IPS DF 4.7 (cell line): ENCODE measurements at regions not wholly inside any gene's neighbourhood (a gene's known extent, or its start where the extent isn't known, plus 50 kb on each side); places are given as distances from the start of the nearest gene placed in this dataset.
"Not testable (repeated sequence)": the region's sequence is repeated elsewhere in the genome, so short reads cannot be mapped to it uniquely, and the experiment has no call there.

ENCODE experiments used
- DNase-seq: peaks from one replicate; pipeline ENCODE4 v3.0.0-alpha.2; 2013; ENCODE audit warnings: low spot score; ENCODE audit errors: extremely low read depth

DNA sequence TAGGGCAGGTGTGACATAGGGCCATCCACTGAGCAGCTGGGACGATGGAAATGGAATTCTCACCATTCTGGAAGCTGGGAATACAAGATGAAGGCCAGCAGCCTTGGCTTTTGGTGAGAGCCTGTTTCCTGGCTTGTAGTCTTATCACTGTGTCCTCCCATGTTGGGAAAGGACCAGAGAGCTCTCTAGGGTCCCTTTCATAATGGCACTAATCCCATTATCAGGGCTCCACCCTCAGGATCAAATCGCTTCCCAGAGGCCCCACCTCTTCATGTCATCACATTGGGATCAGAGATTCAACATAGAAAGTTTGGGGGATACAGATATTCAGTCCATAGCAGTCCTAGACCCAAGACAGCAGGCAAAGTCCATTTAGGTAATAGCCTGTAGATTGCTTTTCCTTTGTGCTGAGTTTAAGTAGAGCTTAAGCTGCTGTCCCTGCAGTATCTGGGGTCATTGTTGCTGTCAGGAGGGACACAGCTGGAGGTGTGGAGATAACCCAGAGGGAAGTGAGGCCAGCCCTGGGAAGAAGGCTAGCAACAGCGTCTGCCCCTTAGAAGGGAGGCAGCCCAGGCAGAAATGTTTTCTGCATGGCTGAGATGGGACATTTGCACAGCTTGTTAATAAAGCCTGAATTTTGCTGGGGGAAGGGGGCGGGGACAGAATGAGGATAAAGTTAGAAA, 136.5 kb upstream of the GPR12 start:
- no peak for DNase-seq

DNA sequence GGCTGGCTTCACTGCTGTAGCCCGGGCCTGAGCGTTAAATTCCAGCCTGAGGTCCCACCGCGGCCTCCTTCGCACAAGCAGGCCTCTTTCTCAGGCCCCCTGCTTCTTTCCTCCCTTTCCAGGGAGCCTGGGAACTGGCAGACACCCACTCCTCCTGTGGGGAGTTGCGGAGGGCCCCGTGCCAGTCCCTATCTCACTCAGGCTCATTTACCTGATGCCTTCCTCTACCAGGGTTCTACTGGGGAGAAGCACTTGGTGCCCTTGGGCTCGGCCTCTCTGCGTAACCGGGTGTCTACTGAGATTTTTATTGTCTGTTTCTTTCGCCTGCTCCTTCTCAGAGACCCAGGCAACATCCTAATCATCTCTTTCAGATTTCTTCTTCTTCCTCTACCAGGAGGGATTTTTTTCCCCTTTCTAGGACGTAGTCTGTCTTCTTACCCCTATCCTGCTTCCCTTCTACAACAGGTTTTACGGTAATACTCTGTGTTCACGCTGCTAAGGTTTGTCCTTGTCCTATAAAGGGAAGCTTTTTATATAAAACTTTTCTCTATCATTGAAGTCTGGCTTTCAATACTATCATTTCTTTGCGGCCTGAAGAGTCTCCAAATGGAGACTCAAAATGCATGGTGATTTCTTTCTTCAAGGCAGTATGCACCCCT, 135.4 kb upstream of the GPR12 start:
- DNase-seq, result no peak

DNA sequence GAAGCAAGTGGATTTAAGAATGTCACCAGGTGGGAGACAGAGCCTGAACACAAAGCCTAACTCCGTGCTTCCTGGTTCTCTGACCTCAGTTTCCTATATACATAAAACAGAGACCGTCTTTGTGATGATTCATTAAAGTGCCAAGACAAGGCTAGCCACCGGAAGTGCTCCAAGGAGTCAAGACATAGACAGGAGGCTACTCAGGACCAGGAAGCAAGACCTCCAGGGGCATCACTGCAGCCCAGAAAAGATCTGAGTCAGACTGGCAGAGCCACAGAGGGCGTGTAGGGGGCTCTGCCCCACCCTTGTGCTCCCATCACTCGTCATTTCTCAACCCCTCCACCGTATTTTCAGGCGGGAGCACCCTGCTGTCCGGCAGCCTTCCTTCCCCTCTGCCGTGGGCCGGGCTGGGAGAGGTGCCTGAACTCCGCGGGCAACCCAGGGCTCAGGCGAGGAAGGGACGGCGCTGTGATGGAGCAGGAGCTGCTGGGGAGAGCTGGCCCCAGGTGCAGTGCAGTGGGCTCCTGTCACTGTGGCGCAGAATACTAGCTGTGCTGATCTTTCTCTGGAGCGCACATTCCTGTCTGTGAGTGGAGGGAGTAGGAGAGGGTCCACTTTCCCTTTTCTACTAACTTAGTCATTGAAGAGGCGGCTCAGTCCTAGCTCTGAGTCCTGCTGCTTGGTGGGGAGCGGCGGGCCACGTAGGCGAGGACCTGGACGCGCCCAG, 134.7 kb upstream of the GPR12 start:
- no peak for DNase-seq

DNA sequence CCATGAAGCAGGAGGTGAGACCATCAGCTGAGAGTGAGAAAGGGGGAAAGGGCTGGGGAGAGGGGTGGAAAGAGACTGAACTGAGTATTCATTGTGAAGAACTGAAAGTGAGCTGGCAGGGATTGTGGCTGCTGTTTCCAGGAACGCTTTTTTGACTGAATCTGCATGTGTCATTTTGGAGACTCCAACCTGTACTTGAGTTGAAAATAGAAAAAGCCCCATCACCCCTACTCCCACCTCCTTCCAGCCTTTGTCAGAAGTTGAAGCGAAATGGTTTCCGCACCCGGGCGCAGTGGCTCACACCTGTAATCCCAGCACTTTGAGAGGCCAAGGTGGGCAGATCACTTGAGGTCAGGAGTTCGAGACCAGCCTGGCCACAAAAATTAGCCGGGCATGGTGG, 128.0 kb upstream of the GPR12 start:
- no peak for DNase-seq

DNA sequence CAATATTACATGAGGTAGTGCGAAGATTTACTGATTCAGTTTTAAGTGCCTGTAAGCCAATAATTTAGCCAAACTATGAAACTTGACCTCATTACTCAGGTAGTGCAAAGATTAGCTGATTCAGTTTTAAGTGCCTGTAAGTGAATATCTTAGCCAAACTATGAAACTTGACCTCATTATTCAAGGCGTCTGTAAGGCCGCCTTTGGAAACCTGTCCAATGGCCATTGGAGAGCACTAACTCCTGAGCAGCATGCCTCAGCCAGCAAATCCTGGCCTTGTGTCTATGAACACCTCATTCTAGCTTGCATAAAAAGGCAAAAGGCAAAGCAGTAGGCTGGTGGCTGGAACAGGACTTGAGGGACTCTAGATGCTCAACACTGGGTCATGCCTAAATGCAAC, 127.0 kb upstream of the GPR12 start:
- no peak for DNase-seq

DNA sequence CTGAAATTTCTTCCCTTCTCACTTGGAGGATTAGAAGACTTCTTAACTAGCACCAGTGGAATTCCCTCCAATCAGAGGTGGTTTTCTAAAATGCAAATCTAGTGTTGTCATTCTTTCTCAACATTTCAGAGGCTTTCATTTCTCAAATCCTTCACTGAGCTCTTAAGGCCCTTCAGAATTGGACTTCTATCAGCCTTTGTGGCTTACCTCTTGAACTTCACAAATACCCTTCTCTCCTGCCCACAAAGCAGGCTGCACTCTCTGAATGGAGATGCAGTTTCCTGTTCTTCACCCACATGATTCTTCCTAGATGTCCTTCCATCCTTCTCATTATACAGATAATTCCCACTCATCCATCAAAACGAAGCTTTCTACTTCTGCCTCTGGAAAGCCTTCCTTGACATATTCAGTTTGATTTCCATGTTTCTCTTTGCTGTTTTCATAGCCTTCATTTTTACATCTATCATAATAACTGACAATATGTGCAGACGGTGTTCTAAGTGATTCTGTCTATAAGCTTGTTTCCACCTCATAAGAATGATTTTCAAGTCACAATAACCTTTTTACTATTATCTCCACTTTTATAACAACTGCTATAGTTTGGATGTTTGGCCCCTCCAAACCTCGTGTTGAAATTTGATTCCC, 123.1 kb upstream of the GPR12 start:
- no peak for DNase-seq

DNA sequence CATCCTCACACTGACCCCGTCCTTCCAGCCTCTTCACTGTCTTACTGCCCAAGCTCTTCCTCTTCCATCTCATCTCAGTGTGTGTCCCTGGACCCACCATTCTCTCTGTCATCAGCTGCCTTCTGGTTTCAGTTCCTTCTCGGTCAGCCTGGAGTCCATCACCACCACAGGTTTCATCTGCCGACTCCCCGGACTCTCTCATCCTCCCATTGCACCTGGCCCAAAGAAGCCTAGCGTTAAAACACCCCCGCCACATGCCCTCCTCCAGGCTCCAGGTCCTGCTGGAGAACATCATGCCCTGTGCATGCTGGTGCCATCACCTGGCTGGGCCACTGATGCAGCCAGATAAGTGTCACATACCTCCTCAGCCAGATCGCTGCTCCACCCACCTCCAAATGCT, 122.1 kb upstream of the GPR12 start:
- DNase-seq, result no peak

DNA sequence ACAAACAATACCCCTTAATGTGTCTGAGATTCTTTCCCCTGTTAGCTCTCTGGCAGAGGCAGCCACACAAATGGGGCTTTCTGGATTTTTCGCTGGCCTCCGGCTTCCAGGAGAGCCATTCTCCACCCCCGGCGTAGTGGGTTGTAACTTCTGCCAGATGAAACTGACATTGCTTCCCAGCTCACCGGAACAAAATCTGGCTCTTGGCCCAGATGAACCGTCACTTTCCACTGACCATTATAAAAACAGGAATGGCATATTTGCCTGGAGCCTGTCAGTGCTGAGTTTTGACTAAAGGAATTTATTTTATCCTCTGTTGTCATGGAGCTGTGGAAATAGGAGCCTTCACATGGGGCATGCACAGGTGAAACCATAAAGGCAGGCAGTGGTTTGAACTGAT, 120.6 kb upstream of the GPR12 start:
- no peak for DNase-seq

DNA sequence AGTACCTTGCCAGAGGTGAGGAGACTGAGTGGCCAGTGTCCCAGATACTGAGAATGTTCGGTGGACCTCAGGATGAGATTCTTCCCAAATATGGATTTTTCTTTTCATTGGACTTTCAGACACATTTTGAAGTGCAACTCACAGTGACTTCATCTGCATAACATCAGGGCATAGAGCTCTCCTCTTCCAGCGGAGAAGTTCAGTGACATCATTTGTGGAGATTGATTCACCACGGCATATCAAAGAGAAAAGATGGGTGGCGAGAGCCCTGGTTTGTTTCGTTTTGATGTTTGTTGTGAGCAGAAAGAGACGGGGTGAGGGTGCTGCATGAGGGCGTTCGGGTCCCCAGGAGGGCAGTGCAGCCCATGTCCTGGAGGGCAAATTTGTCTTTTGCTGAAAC, 120.1 kb upstream of the GPR12 start:
- no peak for DNase-seq

DNA sequence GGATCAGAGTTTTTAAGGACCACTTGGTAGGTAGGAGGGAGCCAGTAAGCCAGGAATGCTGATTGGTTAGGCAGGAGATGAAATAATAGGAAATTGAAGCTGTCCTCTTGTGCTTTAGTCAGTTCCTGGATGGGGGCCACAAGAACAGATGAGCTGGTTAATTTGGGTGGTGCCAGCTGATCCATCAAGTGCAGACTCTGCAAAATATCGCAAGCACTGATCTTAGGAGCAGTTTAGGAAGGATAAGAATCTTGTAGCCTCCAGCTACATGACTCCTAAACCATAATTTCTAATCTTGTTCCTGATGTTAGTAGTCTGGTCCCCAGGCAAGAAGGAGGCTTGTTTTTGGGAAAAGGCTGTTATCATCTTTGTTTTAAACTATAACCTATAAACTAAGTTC, 117.9 kb upstream of the GPR12 start:
- no peak for DNase-seq

DNA sequence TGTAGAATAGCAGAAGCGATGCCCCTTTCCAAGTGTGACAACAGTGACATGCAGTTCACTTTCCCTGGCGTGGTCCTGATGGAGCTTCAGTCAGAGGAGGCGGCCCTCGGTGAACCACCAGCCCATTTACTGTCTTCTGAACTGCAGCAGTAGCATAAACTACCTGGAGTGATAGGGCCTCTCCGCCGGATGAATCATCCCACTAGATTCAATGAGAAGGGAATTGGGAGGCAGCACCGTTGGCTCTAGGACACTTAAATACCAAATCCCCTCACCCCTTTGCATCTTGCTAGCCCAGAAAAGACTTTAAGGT, 112.8 kb upstream of the GPR12 start:
- DNase-seq, result no peak

DNA sequence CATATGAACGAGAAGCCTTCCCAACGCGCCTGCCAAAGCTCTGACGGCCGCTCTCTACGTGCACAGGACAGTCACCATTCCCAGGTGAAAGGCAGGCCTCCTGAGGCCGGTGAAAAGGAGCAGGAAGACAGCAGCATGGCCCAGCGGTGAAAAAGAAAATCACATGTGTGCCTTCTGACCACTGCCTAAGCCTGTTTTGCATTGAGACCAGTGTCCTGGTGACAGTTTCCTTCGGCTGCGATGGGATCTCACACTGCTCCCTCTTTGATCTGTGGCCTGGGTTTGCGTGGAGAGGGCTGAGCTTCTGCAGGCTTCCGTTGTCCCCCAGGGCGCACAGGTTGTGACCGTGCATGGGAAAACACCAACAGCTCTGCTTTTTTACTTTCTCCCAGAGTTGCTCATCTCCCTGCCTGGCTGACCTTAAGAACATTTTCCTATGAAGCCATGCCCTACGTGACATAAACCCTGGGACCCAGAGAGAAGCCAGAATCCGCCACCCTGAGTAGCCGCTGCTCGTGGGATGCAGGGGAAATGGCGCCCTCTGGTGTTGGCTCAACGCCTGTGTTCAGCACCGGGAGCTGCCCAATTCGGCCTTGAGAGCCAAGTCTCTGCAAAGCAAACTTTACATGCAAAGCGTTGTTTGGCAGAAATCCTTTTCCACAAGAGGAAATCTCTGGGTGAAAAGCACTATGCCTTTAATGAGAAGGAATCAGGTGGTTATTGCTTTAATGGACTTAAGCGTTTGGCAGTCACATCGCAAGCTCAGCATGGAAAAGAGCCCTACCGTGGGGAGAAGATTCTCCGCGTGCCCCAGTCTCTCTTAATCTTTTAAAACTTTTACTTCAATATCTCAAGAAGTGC, 112.2 kb upstream of the GPR12 start:
- DNase-seq, result no peak

DNA sequence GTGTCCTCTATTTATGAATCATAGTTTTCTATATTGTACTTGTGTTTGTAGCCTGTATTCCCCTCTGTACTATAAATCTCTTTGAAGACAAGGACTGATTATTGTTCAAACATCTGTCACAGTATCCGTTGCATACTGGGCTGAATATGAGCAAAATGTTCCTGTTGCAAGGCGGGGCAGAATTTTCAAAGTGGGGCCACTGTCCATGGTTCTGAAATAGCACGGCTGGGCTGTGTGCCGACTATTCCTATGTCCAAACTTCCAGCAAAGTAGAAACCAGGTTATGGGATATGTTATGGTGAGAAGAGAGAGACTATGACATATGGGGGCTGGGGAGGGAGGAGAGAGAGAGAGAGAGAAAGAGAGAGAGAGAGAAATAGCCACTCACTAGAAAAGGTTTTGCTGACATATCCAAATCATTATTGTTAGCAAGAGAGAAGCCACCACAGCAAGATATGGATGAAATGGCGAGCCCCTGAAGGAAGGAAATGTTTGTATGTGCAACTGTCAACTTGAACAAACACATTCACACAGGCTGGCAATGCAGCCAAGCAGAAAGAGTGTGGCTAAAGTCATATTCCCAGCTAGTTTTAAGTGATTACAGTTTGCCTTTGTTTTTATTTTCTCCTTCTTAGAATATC, 107.0 kb upstream of the GPR12 start:
- DNase-seq, result no peak

DNA sequence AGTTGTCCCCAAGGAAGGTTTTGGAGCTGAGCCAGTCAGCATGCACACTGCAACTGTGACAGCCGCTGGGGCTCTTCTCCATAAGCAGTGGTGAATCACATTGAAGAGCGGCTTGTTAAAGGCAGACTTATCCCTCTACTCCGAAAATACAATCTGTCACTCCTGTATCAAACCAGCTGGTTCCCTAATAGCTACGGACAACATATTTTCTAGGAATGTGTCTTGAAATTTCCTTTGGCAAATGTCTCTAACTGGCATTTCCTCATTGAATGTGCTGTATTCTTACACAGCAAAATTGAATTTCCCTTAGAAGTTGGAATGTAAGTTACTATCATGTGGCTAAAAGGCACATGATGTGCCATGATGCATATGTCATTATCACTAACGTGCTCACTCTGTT, 104.0 kb upstream of the GPR12 start:
- no peak for DNase-seq

DNA sequence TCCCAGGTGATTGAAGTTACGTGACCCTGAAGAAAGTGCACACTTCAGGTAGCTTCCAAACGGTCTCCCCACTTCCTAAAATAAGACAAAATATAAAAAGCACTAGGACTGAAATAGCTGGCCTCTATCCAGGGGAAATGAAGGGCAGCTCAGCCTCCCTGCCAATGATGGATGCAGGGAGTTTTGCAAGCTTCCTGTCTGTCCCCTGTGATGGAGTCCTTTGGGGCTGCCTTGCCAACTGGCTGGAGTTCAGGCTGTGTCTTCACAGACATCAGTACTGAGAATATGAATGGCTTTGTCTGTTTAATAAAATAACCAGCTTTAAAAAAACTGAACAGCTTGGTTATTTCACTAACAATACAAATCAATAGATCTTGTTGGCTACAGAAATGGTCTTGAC, 101.4 kb upstream of the GPR12 start:
- no peak for DNase-seq

DNA sequence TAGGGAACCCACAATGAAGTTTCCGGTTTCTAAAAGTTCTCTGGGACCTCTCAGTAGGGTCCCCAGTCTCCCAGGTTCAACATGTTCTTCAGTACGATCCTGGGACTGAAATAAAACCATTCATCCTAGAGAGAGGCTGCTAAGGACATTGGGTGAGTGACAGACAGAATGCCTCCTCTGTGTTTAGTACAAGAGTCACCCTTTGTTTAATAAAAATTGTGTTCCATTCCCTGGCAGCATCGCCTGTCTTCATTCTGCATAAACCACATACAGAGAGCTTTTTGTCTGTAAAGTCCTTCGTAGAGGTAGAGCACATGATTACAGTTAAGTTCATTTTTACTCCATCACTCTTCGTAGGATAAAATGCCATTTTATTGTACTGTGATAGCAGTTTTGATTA, 95.3 kb upstream of the GPR12 start:
- DNase-seq, result no peak

DNA sequence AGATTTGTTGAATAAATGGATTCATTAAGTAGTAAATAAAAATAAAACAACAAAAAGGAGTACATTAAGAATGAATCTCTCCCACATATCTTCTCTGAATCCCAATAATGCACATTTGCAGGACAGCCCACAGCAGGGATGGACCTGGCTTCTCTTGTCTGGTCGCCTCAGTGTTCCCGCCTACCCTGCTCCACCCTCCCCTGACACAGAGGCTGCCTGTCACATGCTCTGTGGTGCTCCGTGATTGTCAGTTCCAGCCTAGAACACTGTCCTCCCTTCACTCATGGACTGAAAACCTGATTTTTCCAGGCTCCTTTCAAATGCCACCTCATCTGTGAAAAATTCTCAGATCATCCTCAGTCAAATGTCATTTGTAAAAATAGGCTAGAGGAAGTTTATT, 94.5 kb upstream of the GPR12 start:
- no peak for DNase-seq

DNA sequence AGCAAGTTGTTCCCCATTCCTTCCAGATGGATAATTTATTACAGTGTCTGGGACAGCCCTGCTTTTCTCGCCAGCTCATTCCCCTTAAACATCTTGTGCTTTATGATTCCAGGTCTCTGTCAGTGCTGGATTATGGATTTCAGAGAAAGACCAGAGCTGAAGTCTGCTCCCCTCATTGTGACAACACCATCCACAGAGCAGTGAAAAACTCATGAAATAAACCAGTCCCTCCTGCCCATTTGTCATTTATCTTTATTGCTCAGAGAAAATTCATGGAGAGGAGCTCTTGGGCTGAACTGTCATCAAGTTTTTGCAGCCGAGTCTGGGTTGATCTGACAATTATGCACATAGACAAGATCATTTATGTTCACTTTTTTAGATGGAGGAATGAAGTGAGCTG, 92.7 kb upstream of the GPR12 start:
- DNase-seq, result no peak

DNA sequence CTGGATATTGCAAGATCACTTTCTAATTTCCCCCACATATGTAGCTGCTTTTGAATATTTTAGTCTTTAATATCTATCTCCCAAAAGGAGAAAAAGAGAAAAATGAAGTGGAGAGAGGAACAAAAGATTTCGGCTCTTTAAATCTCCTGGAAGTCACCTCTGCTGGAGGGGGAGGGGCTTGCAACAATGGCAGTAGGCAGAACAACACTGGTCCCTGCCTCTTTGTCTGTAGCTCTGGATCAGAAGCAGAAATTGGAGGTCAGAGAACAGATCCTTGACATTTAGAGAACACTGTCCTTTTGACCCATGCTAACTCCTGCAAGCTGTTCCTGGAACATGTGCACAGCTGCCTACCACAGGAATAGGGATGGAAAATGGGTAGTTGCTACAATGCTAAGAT, 86.7 kb upstream of the GPR12 start:
- DNase-seq, result peak; percentile 2

DNA sequence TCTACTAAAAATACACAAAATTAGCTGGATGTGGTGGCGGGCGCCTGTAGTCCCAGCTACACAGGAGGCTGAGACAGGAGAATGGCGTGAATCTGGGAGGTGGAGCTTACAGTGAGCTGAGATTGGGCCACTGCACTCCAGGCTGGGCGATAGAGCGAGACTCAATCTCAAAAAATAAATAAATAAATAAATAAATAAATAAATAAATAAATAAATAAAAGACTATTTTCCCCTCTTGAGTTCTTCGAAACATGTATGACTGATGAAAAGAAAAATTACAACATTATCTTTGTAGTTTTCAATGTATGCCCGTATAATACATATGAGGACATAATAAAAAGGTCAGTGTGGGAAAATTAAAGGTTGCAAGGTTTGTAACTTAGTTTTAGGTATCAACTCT, 84.5 kb upstream of the GPR12 start:
- DNase-seq, result not testable (repeated sequence)

DNA sequence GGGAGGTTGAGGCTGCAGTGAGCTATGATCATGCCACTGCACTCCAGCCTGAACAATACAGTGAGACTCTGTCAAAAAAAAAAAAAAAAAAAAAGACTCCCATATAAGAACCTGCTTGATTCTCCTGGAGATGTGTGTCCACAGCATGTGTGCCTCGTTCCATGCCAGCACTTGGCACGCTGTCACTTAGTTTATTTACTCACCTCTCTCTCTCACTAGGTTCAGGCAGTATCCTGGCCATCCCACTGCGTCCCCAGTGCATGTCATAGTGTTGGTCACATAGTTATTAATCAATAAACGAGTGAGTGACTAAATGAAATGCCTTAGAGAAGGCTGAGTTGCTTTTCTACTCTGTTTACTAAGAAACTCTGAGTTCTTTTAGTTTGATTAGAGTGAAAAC, 79.1 kb upstream of the GPR12 start:
- no peak for DNase-seq
